Liver (tissue), 8 donors: ENCODE measurements at regions not wholly inside any gene's neighbourhood (a gene's known extent, or its start where the extent isn't known, plus 50 kb on each side); places are given as distances from the start of the nearest gene placed in this dataset.

Source experiments
- DNase-seq: peaks from one replicate; pipeline ENCODE4 v3.0.0-alpha.2; 2017; ENCODE audit warnings: low spot score
- H3K27ac ChIP-seq, 2 donors: one replicate each; pipeline ENCODE4 v1.7.0; 2013; ENCODE audit warnings: inconsistent platforms in 2 of 2, low read length in 2 of 2, control low read depth in 1 of 2, low read depth in 1 of 2, mild to moderate bottlenecking in 1 of 2
- H3K27me3 ChIP-seq, 4 donors: one replicate each; pipeline versions ENCODE4 v1.6.1 to v1.7.0; 2013; ENCODE audit warnings: low read length in 3 of 4, inconsistent platforms in 1 of 4, mild to moderate bottlenecking in 1 of 4, moderate library complexity in 1 of 4; ENCODE audit not compliant: control insufficient read depth in 4 of 4, insufficient read depth in 4 of 4
- H3K36me3 ChIP-seq, 4 donors: one replicate each; pipeline versions ENCODE4 v1.6.1 to v1.7.0; 2013; ENCODE audit warnings: low read length in 3 of 4, mild to moderate bottlenecking in 3 of 4, low read depth in 1 of 4, moderate library complexity in 1 of 4; ENCODE audit not compliant: control insufficient read depth in 4 of 4, insufficient read depth in 3 of 4
- H3K4me1 ChIP-seq, 4 donors: one replicate each; pipeline versions ENCODE4 v1.6.1 to v1.7.0; 2013; ENCODE audit warnings: low read length in 3 of 4, mild to moderate bottlenecking in 3 of 4, moderate library complexity in 1 of 4; ENCODE audit not compliant: control insufficient read depth in 4 of 4, insufficient read depth in 4 of 4
- H3K4me3 ChIP-seq, 3 donors: one replicate each; pipeline versions ENCODE4 v1.6.1 to v1.7.0; 2013; ENCODE audit warnings: low read length in 3 of 3, control low read depth in 1 of 3, low read depth in 1 of 3, mild to moderate bottlenecking in 1 of 3
- H3K9ac ChIP-seq, 2 donors: one replicate each; pipeline ENCODE4 v1.7.0; 2013; ENCODE audit warnings: low read length in 2 of 2, mild to moderate bottlenecking in 2 of 2, moderate library complexity in 2 of 2, control low read depth in 1 of 2, low read depth in 1 of 2
- H3K9me3 ChIP-seq, 4 donors: one replicate each; pipeline versions ENCODE4 v1.6.1 to v1.7.0; 2013; ENCODE audit warnings: low read length in 3 of 4; ENCODE audit not compliant: control insufficient read depth in 4 of 4
- EGR1 ChIP-seq, 2 donors: IDR thresholded peaks; 2 replicates each; pipeline ENCODE4 v1.6.1; 2016 to 2018; ENCODE audit warnings: antibody characterized with exemption in 2 of 2, low read depth in 2 of 2
- FOXA1 ChIP-seq: IDR thresholded peaks from 2 replicates; pipeline ENCODE4 v1.6.1; 2016; ENCODE audit warnings: antibody characterized with exemption
- GABPA ChIP-seq, 2 donors: IDR thresholded peaks in 1 of 2; conservative IDR thresholded peaks in 1 of 2; 2 replicates each; pipeline ENCODE4 v1.6.1; 2016; ENCODE audit warnings: antibody characterized with exemption in 2 of 2, mild to moderate bottlenecking in 1 of 2, moderate library complexity in 1 of 2
- HNF4G ChIP-seq: IDR thresholded peaks from 2 replicates; pipeline ENCODE4 v1.6.1; 2016; ENCODE audit warnings: antibody characterized with exemption
- JUND ChIP-seq, 2 donors: IDR thresholded peaks; 2 replicates each; pipeline ENCODE4 v1.6.1; 2016; ENCODE audit warnings: antibody characterized with exemption in 2 of 2
- NR2F2 ChIP-seq: IDR thresholded peaks from 2 replicates; pipeline ENCODE4 v1.6.1; 2016; ENCODE audit warnings: antibody characterized with exemption
- RAD21 ChIP-seq, 2 donors: IDR thresholded peaks; 2 replicates each; pipeline ENCODE4 v1.6.1; 2016; ENCODE audit warnings: antibody characterized with exemption in 2 of 2, mild to moderate bottlenecking in 2 of 2
- TAF1 ChIP-seq: conservative IDR thresholded peaks from 2 replicates; pipeline ENCODE4 v1.6.1; 2016; ENCODE audit warnings: antibody characterized with exemption, mild to moderate bottlenecking
- WGBS: extraction: QIAGEN DNeasy Blood & Tissue Kit; methylation state at CpG from one replicate; pipeline ENCODE4 v1.1.7; 2013; 5-methylcytosine and 5-hydroxymethylcytosine counted together
- TF ChIP-seq, protein P1 (sequence below): IDR thresholded peaks from 2 replicates; pipeline ENCODE4 v1.6.1; 2016; ENCODE audit warnings: antibody characterized with exemption
- TF ChIP-seq, protein P2 (sequence below): IDR thresholded peaks from 2 replicates; pipeline ENCODE4 v1.6.1; 2016; ENCODE audit warnings: antibody characterized with exemption, mild to moderate bottlenecking
- TF ChIP-seq, protein P3 (sequence below): fragments of 150-350 bp; IDR thresholded peaks from 2 replicates; pipeline ENCODE4 v1.5.1; 2017; ENCODE audit warnings: improper control_type of control experiment, low read depth, low read length; ENCODE audit not compliant: missing input control
- donor health status: healthy.
- donor health status: healthy.
- donor health status: healthy.
- donor health status: healthy.
- donor health status: healthy.

DNA sequence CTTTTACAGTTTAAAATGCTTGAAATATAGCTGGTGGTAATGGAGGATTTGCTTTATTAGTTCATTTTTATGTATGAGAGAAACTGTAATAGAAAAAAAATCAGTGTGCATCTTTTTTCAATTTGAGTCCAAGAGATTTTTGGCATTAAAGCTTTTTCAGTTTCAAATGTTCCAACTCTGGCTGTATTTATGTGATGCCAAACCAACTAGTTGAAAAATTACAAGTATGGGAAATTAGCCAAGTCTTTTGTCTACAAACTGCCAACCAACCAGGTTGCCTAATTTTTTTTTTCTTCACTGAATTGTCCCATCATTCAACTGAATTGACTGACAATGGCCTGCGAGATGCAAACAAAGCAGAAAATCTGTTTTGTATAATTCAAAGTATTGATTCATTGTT lies 95.7 kb downstream of the ICOS start:
- Histone ChIP-seq H3K27me3 (no peaks in the 10 kb centered on the region), H3K9ac (no peak overlapping the region), H3K36me3 (no peaks in the 10 kb centered on the region), H3K4me1 (no peaks in the 10 kb centered on the region), H3K27ac (no peak overlapping the region), H3K9me3 (no peaks in the 10 kb centered on the region), H3K4me3 (no peak overlapping the region)
- no peak for DNase-seq
- 92% methylated on average over 1 of the region's 1 CpG for WGBS
- TF ChIP-seq, protein P1, sequence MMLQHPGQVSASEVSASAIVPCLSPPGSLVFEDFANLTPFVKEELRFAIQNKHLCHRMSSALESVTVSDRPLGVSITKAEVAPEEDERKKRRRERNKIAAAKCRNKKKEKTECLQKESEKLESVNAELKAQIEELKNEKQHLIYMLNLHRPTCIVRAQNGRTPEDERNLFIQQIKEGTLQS: no peak
- no peak for TF ChIP-seq TAF1
- no peak for TF ChIP-seq JUND (IDR thresholded peaks at IDR 0.05)
- TF ChIP-seq, protein P2, sequence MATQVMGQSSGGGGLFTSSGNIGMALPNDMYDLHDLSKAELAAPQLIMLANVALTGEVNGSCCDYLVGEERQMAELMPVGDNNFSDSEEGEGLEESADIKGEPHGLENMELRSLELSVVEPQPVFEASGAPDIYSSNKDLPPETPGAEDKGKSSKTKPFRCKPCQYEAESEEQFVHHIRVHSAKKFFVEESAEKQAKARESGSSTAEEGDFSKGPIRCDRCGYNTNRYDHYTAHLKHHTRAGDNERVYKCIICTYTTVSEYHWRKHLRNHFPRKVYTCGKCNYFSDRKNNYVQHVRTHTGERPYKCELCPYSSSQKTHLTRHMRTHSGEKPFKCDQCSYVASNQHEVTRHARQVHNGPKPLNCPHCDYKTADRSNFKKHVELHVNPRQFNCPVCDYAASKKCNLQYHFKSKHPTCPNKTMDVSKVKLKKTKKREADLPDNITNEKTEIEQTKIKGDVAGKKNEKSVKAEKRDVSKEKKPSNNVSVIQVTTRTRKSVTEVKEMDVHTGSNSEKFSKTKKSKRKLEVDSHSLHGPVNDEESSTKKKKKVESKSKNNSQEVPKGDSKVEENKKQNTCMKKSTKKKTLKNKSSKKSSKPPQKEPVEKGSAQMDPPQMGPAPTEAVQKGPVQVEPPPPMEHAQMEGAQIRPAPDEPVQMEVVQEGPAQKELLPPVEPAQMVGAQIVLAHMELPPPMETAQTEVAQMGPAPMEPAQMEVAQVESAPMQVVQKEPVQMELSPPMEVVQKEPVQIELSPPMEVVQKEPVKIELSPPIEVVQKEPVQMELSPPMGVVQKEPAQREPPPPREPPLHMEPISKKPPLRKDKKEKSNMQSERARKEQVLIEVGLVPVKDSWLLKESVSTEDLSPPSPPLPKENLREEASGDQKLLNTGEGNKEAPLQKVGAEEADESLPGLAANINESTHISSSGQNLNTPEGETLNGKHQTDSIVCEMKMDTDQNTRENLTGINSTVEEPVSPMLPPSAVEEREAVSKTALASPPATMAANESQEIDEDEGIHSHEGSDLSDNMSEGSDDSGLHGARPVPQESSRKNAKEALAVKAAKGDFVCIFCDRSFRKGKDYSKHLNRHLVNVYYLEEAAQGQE: no peak
- TF ChIP-seq HNF4G: no peak
- TF ChIP-seq, protein P3, sequence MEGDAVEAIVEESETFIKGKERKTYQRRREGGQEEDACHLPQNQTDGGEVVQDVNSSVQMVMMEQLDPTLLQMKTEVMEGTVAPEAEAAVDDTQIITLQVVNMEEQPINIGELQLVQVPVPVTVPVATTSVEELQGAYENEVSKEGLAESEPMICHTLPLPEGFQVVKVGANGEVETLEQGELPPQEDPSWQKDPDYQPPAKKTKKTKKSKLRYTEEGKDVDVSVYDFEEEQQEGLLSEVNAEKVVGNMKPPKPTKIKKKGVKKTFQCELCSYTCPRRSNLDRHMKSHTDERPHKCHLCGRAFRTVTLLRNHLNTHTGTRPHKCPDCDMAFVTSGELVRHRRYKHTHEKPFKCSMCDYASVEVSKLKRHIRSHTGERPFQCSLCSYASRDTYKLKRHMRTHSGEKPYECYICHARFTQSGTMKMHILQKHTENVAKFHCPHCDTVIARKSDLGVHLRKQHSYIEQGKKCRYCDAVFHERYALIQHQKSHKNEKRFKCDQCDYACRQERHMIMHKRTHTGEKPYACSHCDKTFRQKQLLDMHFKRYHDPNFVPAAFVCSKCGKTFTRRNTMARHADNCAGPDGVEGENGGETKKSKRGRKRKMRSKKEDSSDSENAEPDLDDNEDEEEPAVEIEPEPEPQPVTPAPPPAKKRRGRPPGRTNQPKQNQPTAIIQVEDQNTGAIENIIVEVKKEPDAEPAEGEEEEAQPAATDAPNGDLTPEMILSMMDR: no peak
- no peak for TF ChIP-seq EGR1 (IDR thresholded peaks at IDR 0.05; ENCODE audit: low read depth in 2 of 2)
- TF ChIP-seq GABPA (IDR thresholded peaks at IDR 0.05 in 1 of 2, conservative IDR thresholded peaks at IDR 0.05 in 1 of 2): no peak

DNA sequence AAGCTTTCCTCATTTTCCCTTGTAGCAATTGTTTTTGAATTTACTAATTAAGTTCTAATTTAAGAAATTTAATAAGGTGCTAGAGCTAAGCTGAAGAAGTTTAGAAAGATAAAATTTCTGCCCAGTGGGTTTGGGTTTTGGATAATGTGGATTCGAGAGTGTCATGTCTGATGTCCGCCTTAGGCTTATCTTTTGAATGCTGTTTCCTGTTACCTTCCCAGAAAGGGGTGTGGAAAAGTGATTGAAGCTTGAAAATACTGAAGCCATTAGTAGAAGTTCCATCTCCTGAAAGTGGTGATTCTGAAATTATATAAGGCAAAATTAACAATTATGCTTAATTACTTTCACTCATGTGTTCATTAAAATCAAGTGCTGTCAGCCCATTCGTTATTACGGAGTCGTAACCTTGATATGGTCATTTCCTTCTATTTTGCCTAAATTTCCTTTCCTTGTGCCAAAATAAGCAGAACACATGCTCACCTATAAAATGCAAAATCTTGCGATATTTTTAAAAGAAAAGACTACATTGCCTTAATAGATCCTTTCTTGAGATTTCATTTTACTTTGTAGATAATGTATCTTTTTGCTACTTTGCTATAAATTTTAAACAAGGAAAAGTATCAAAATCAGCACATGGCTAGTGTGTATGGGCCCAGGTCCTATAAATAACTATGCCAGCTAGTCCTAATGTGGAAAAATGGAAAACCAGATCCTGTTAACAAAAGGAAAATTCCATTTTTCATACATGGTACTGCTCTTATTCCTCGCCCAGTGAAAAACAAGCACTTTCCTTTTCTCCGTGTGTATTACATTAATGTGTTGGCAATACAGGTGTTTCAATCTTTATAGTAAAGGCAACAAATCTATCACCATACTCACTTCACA lies 97.3 kb downstream of the ICOS start:
- no peak for DNase-seq
- TF ChIP-seq, protein P1: no peak
- TF ChIP-seq RAD21 (IDR thresholded peaks at IDR 0.05) (no peak), NR2F2 (no peak), EGR1 (IDR thresholded peaks at IDR 0.05; ENCODE audit: low read depth in 2 of 2) (no peak), FOXA1 (no peak)
- Histone ChIP-seq H3K4me1 (no peaks in the 10 kb centered on the region), H3K36me3 (no peaks in the 10 kb centered on the region), H3K4me3 (no peak overlapping the region), H3K27me3 (no peaks in the 10 kb centered on the region), H3K9me3 (no peaks in the 10 kb centered on the region), H3K9ac (no peak overlapping the region), H3K27ac (no peak overlapping the region)
- WGBS: 89% methylated on average over 8 of the region's 8 CpGs
